SK-N-SH (cell line): ENCODE measurements at regions not wholly inside any gene's neighbourhood (a gene's known extent, or its start where the extent isn't known, plus 50 kb on each side); places are given as distances from the start of the nearest gene placed in this dataset.

Source experiments
- CTCF ChIA-PET: fragments of 300-600, 350-600 bp; formaldehyde crosslinking; extraction: SDS; loops from one replicate; lab custom pipeline; 2021; lab: Yijun Ruan, JAX
- POLR2A ChIA-PET: fragments of 350-600 bp; sonication (Branson Sonifier 250); formaldehyde crosslinking; extraction: SDS; loops from one replicate; lab custom pipeline; 2020; ENCODE audit warnings: antibody characterized with exemption, inconsistent platforms; lab: Yijun Ruan, JAX
- DNase-seq: peaks from one replicate; pipeline ENCODE4 v3.0.0; 2012
- H2AFZ ChIP-seq: fragments of 200-600 bp; sonication (generic); 2 replicates; pipeline ENCODE4 v1.8.1; 2016; ENCODE audit warnings: antibody characterized with exemption, mild to moderate bottlenecking, low read depth
- H3F3A ChIP-seq: fragments of 200-600 bp; sonication (generic); replicated peaks from 2 replicates; pipeline ENCODE3; 2016; ENCODE audit warnings: antibody characterized with exemption, mild to moderate bottlenecking; ENCODE audit not compliant: insufficient read depth
- H3K27ac ChIP-seq, 2 experiments: fragments of 200-500 bp in 1 of 2; fragments of 200-600 bp in 1 of 2; sonication (Bioruptor generic) in 1 of 2; sonication (generic), shearing (Covaris generic) in 1 of 2; 2 replicates each; pipeline versions ENCODE4 v1.5.1 to v1.6.1; 2014 to 2016; ENCODE audit warnings: low read depth in 2 of 2, inconsistent platforms in 1 of 2, low read length in 1 of 2, mild to moderate bottlenecking in 1 of 2, mixed read lengths in 1 of 2
- H3K27me3 ChIP-seq: fragments of 200-600 bp; sonication (generic), shearing (Covaris generic); 2 replicates; pipeline ENCODE4 v1.6.1; 2016; ENCODE audit warnings: mixed run types; ENCODE audit not compliant: insufficient read depth
- H3K36me3 ChIP-seq, 2 experiments: fragments of 200-500 bp in 1 of 2; fragments of 200-600 bp in 1 of 2; sonication (Bioruptor generic) in 1 of 2; sonication (generic) in 1 of 2; replicated peaks in 1 of 2; 2 replicates each; pipeline versions ENCODE3 to v1.5.1; 2014 to 2016; ENCODE audit warnings: low read length in 1 of 2, mild to moderate bottlenecking in 1 of 2; ENCODE audit not compliant: insufficient read depth in 2 of 2, control insufficient read depth in 1 of 2
- H3K4me1 ChIP-seq, 2 experiments: fragments of 200-500 bp in 1 of 2; fragments of 200-600 bp in 1 of 2; sonication (Bioruptor generic) in 1 of 2; sonication (generic), shearing (Covaris generic) in 1 of 2; 2 replicates each; pipeline versions ENCODE4 v1.5.1 to v1.6.1; 2014 to 2016; ENCODE audit warnings: low read depth in 1 of 2, low read length in 1 of 2, mixed run types in 1 of 2; ENCODE audit not compliant: insufficient read depth in 2 of 2, control insufficient read depth in 1 of 2
- H3K4me2 ChIP-seq: fragments of 200-600 bp; sonication (generic), shearing (Covaris generic); 2 replicates; pipeline ENCODE4 v1.6.1; 2017; ENCODE audit warnings: mixed run types
- H3K4me3 ChIP-seq, 2 experiments: fragments of 200-500 bp in 1 of 2; fragments of 200-600 bp in 1 of 2; sonication (Bioruptor generic) in 1 of 2; sonication (generic), shearing (Covaris generic) in 1 of 2; 2 replicates each; pipeline versions ENCODE4 v1.5.1 to v1.8.1; 2014 to 2016; ENCODE audit warnings: low read depth in 2 of 2, inconsistent platforms in 1 of 2, low read length in 1 of 2, mild to moderate bottlenecking in 1 of 2, mixed read lengths in 1 of 2, moderate library complexity in 1 of 2
- H3K79me2 ChIP-seq: fragments of 200-600 bp; sonication (generic); 2 replicates; pipeline ENCODE4 v1.8.1; 2017; ENCODE audit warnings: mild to moderate bottlenecking; ENCODE audit not compliant: insufficient read depth
- H3K9ac ChIP-seq: fragments of 200-600 bp; sonication (generic); 2 replicates; pipeline ENCODE4 v1.6.1; 2017; ENCODE audit warnings: mixed run types
- H3K9me2 ChIP-seq: fragments of 200-600 bp; sonication (generic); 2 replicates; pipeline ENCODE4 v1.6.1; 2017; ENCODE audit warnings: mixed run types
- H3K9me3 ChIP-seq: fragments of 200-600 bp; sonication (generic); 2 replicates; pipeline ENCODE4 v1.6.1; 2017; ENCODE audit warnings: mixed run types, mild to moderate bottlenecking, moderate library complexity
- H4K20me1 ChIP-seq: fragments of 200-600 bp; sonication (generic); 2 replicates; pipeline ENCODE4 v1.6.1; 2017; ENCODE audit warnings: mild to moderate bottlenecking, mixed run types; ENCODE audit not compliant: insufficient read depth
- CHD2 ChIP-seq: fragments of 150-350 bp; IDR thresholded peaks from 2 replicates; pipeline ENCODE4 v1.6.1; 2018; ENCODE audit warnings: low read length; ENCODE audit not compliant: partially characterized antibody
- CTCF ChIP-seq: fragments of 200-600 bp; sonication (generic); IDR thresholded peaks from 2 replicates; pipeline ENCODE4 v1.6.1; 2017; ENCODE audit warnings: antibody characterized with exemption, mild to moderate bottlenecking, moderate library complexity
- FOSL2 ChIP-seq: IDR thresholded peaks from 2 replicates; pipeline ENCODE4 v1.4.0; 2012; ENCODE audit warnings: low read depth, mild to moderate bottlenecking, moderate library complexity, borderline replicate concordance
- FOXM1 ChIP-seq: IDR thresholded peaks from 2 replicates; pipeline ENCODE4 v1.4.0; 2012; ENCODE audit warnings: low read depth, mild to moderate bottlenecking
- JUND ChIP-seq: IDR thresholded peaks from 2 replicates; pipeline ENCODE4 v1.4.0; 2012
- MAX ChIP-seq: IDR thresholded peaks from 2 replicates; pipeline ENCODE4 v1.4.0; 2012; ENCODE audit warnings: low read depth
- MEF2A ChIP-seq: IDR thresholded peaks from 2 replicates; pipeline ENCODE4 v1.4.0; 2012; ENCODE audit warnings: low read depth, borderline replicate concordance
- MXI1 ChIP-seq: IDR thresholded peaks from 2 replicates; pipeline ENCODE4 v1.6.1; 2012; ENCODE audit warnings: mild to moderate bottlenecking, low read depth, low read length, improper control_type of control experiment
- NRF1 ChIP-seq: IDR thresholded peaks from 2 replicates; pipeline ENCODE4 v1.6.1; 2012; ENCODE audit warnings: low read depth, mild to moderate bottlenecking, low read length
- PBX3 ChIP-seq: IDR thresholded peaks from 2 replicates; pipeline ENCODE4; 2012
- POLR2AphosphoS5 ChIP-seq: IDR thresholded peaks from 2 replicates; pipeline ENCODE4 v1.6.1; 2012; ENCODE audit warnings: low read depth, low read length
- RCOR1 ChIP-seq: fragments of 150-350 bp; IDR thresholded peaks from 2 replicates; pipeline ENCODE4 v1.6.1; 2017; ENCODE audit warnings: antibody characterized with exemption, low read length
- RFX5 ChIP-seq: IDR thresholded peaks from 2 replicates; pipeline ENCODE4 v1.6.1; 2012; ENCODE audit warnings: mild to moderate bottlenecking, improper control_type of control experiment, low read length
- RXRA ChIP-seq: IDR thresholded peaks from 2 replicates; pipeline ENCODE4 v1.4.0; 2012; ENCODE audit warnings: low read depth, mild to moderate bottlenecking, borderline replicate concordance
- SIN3A ChIP-seq: IDR thresholded peaks from 2 replicates; pipeline ENCODE4 v1.6.1; 2012; ENCODE audit warnings: low read depth, mild to moderate bottlenecking, low read length, moderate library complexity, borderline replicate concordance
- USF2 ChIP-seq: fragments of 150-350 bp; IDR thresholded peaks from 2 replicates; pipeline ENCODE4 v1.6.1; 2017; ENCODE audit warnings: antibody characterized with exemption, low read length, low read depth, borderline replicate concordance
- YY1 ChIP-seq: IDR thresholded peaks from 2 replicates; pipeline ENCODE4 v1.4.0; 2012; ENCODE audit warnings: low read depth, mild to moderate bottlenecking
- WGBS: methylation state at CpG from one replicate; pipeline ENCODE4 v1.1.6; 2017; ENCODE audit warnings: low lambda C conversion rate; 5-methylcytosine and 5-hydroxymethylcytosine counted together

GRCh38 chr2:38159597-38159996 lies 83.6 kb upstream of the CYP1B1 start:
- Histone ChIP-seq H3K4me2 (no peak overlapping the region), H3K79me2 (no peaks in the 10 kb centered on the region), H3K9ac (no peak overlapping the region), H3K4me3 (no peak overlapping the region), H3K27ac (no peak overlapping the region), H2AFZ (no peak overlapping the region), H4K20me1 (no peaks in the 10 kb centered on the region), H3F3A (no peaks in the 10 kb centered on the region), H3K27me3 (no peaks in the 10 kb centered on the region), H3K9me3 (no peaks in the 10 kb centered on the region), H3K4me1 (peaks cover 0 to 2% of the 10 kb centered on the region in 2 experiments; a peak in 1 of 4 replicates), H3K9me2 (no peaks in the 10 kb centered on the region), H3K36me3 (no peaks in the 10 kb centered on the region)
- ChIA-PET CTCF (interaction anchor here (0.6 kb wide), 1 partner anchor 94 kb away, joined by 3 read pairs; no protein-coding TSS in a partner anchor), POLR2A (no interaction called here)
- TF ChIP-seq RCOR1 (no peak), CHD2 (no peak), JUND (no peak), MXI1 (no peak), MEF2A (no peak), POLR2AphosphoS5 (no peak), CTCF (no peak), PBX3 (no peak), FOXM1 (no peak), RFX5 (no peak), FOSL2 (no peak), NRF1 (no peak), YY1 (no peak), RXRA (no peak), USF2 (no peak), MAX (no peak), SIN3A (no peak)
- no peak for DNase-seq
- 70% methylated on average over 3 of the region's 3 CpGs for WGBS
